ENCODE measurements at regions not wholly inside any gene's neighbourhood (a gene's known extent, or its start where the extent isn't known, plus 50 kb on each side); places are given as distances from the start of the nearest gene placed in this dataset.
"Not testable (repeated sequence)": the region's sequence is repeated elsewhere in the genome, so short reads cannot be mapped to it uniquely, and the experiment has no call there.

DNA sequence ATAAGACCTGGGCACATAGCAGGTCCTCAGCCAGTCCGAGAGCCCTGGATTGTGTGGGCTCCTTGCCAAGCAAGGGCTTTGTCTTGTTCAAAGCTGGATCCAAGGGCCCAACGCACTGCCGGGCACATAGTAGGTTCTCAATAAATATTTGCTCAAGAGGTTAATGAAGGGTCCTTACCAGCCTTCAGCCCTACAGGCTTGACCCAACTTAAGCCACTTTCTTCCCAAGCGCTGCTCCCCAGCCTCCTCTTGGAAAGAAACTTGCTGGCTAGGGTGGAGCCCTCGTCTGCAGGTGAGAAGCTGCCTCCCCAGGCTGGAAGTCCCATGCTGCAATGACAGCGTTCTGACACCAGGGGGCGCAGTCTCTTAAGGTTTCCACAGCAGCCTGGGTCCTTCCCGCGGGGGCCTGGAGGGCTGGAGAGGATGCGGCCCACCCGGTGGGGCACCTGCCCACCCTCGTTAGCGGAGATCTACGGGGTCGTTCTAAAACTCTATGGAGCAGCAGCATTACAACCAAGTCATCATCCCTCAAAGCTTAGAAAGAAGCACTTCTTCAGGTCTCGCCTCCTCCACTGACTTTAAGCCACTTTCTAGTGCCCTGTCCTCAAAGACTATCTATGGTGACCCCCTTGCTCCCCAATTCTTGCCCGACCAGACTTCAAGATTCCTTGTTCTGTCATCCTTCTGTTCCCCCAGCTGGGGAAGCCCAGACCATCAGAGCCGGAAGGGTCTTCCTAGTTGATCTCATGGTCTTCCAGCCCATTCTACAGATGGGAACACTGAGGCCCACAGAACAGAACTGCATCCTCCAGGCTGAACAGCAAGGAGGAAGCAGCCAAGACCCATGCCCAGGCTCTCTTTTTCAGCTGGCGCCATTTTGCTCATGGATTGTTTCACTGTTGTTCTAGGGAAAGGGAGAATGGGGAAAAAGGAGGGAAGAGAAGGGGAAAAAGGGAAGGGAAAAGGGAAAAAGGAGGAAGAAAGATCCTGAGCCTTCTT, 115.4 kb downstream of the LHX2 start:
- peak; percentile 79 for DNase-seq

- no peak for DNase-seq
Observed at GRCh38 chr9:124128568-124129166, 117.1 kb downstream of the LHX2 start.

- no peak for DNase-seq
Observed at GRCh38 chr9:124130277-124131075, 118.9 kb downstream of the LHX2 start.

GRCh38 chr9:124131518-124131917, 120.0 kb downstream of the LHX2 start:
- DNase-seq: not testable (repeated sequence)

- no peak for DNase-seq
Observed at GRCh38 chr9:124132671-124133147, 121.1 kb downstream of the LHX2 start.

DNA sequence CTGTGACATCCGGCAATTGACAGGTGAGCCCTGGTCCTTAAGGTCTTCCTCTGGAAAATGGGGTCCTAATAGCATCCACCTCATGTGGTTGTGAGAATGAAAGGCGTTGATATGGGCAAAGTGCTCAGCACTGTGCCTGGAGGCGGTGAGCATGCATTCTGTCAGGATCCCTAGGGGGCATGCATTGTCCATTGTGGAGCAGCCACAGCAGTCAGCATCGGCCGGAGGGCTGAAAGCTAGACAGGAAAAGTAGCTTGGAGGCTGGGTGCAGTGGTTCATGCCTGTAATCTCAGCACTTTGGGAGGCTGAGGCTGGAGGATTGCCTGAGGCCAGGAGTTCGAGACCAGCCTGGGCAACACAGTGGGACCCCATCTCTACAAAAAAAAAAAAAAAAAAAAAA, 122.2 kb downstream of the LHX2 start:
- DNase-seq: peak; percentile 17

- DNase-seq: no peak
Observed at GRCh38 chr9:124134526-124134925, 123.0 kb downstream of the LHX2 start.

- no peak for DNase-seq
Observed at GRCh38 chr9:124135813-124136365, 121.9 kb upstream of the NEK6 start.

DNA sequence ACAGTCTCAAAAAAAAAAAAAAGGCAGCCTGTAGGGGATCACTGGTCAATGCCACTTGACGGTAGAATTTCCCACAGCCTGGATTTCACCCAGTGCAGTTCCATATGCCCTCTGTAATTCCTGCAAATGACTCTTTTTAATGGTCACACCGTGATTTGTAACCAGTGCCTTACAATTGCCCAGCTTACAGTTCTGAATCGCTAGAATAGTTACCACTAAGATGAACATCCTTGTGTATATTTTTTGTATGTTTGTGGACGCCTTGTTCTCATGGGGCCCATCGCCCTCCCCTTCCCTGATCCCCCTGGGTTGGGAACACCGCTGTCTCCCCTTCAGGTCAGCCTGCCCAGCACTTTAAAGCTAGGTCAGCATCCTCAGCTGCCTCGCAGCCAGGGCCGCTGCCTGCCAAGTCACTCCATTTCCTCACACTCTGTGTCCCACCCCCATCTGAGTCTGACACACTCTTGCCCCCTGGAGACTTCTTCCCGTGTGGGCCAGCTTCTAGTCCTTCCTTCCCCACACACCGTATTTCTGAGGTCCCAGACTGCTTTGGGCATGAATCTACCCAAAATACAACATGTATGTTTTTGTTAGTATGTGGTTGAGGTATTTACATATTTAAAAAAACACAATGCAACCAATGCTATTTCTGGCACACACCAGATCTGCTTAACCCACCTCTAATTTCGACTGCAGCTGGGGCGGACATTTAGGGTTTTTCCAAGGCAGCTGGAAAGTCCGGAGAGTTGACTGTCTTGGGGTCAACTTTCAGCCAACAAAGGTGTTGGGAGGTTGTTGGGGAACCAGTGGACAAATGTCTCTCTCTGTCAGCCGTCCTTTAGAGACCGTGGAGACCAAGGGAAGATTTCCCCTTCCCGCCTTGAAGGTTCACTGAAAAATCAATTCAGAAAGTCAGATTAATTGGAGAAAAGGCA, 120.5 kb upstream of the NEK6 start:
- DNase-seq: no peak

- no peak for DNase-seq
Observed at GRCh38 chr9:124137944-124138335, 119.8 kb upstream of the NEK6 start.

DNA sequence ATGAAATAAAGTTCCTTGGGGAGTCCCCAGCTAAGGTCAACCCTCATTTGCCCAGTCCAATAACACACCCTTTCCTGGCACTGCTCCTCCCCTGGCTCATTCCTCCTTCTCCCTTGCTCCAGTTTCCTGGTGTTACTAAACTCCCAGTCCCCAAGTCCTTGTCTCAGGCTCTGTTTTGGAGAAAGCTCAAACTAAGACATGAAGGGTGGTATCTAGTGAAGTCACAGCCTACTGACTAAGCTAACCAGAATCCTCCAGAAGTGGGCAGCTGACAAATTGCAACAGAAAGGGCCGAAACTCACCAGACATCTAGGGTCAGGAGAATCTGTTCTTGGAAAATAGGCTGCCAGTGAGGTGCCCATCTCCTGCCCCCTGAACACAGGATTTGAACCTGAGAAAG, 118.7 kb upstream of the NEK6 start:
- no peak for DNase-seq

DNA sequence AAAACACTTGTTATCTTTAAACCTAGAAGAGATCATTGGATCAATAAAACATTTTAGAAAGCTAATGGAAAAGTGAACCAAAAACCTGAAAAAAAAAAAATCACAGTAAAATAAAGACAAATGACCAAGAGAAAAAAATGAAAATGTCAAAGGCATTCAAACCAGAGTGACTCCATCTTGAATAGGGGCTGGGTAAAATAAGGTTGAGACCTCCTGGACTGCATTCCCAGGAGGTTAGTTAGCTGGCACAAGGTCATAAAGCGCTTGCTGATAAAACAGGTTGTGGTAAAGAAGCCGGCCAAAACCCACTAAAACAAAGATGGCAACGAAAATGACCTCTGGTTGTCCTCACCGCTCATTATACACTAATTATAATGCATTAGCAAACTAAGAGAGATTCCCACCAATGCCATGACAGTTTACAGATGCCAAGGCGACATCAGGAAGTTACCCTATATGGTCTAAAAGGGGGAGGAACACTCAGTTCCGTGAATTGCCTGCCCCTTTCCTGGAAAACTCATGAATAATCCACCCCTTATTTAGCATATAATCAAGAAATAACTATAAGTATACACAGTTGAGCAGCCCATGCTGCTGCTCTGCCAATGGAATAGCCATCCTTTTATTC, 116.7 kb upstream of the NEK6 start:
- no peak for DNase-seq

DNA sequence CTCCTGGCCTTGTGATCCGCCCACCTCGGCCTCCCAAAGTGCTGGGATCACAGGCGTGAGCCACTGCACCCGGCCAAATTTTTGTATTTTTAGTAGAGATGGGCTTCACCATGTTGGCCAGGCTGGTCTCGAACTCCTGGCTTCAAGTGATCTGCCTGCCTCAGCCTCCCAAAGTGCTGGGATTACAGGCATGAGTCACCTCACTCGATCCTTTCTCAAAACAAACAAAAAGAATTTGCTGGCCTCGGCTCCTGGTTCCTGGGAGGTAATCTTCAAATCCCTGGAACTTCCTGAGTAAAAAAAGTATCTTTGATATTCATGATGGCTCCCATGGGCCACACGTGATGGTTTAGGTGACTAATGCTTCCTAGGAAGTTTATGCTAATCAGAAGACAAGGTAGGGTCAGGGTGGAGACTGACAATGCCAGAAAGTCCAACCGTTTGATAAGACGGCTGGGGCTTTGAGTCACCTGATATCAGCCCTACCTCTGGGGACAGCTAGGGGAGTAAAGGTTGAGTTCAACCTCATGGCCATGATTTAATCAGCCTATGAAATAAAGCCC, 113.1 kb upstream of the NEK6 start:
- not testable (repeated sequence) for DNase-seq

DNA sequence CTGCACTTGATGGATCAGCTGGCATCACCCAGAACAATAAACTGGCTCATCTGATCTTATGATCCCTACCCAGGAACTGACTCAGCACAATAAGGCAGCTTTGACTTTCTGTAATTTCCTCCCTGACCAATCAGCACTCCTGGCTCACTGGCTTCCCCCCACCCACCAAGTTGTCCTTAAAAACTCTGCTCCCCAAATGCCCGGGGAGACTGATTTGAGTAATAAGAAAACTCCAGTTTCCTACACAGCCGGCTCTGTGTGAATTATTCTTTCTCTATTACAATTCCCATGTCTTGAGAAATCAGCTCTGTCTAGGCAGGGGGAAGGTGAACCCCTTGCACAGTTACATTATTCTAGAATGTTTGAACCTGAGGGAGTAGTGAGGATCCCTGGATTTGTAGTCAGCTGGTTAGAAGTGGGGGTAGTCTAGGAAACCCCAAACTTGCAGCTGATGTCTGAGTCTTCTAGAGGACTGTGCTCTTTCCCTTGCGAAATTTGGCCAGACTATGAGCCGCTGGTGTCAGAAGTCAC, 111.7 kb upstream of the NEK6 start:
- no peak for DNase-seq

DNA sequence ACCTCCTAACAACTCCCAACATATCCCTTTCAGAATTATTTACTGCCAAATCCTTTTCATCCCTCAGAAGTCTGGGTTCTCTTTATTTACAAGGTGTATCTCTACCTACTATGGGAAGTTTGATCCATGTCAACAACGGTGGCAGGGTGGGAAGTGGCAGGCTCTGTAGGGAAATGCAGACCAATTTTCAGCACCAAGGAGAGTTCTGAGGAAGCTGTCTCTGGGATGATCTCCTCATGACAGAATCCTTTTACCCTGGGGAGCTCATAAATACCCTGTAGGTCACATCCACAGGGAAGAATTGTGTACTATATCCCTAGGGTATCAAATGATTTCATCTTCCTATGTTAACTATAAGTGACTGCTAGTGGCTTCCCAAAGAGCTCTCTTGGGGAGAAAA, 107.8 kb upstream of the NEK6 start:
- DNase-seq: no peak

DNA sequence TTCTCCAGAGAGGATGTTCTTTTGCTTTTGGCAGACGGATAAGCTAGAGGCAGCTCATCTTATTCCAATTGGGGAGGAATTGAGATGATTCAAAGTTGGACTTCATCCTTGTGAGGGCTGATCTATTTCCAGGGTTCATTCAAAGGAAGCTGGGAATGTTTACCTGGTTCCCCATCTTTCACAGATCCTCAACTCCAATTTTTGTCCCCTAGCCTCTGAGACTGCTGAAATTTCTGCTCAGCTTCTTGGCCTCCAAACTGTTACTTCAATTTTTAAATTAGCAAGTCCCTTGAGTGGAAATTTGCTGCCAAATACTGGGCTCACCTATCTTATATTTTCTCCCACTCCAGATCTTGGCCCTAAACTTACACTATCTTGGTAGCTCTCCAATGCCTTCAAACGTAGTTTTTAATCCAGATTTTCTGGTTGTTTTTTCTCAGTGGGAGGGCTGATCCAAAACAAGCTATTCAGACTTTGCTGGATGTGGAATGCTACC, 93.9 kb upstream of the NEK6 start:
- DNase-seq: no peak

DNA sequence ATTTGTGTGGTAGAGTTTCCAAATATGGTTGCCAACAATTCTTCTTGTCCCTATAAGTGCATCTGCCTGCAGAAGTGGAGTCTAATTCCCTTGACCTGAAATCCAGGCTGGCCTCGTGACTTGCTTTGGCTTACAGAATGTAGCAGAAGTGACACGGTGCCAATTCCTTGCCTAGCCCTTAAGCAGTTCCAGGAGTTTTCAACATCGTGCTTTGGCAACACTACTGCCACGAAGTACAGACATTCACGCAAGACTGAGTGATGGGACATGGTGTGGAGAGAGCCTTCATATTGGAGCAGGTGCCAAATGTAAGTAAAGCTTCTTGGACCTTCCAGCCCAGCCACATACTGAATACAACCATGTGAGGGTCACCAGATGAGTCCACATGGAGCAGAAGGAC, 92.9 kb upstream of the NEK6 start:
- DNase-seq: no peak

DNA sequence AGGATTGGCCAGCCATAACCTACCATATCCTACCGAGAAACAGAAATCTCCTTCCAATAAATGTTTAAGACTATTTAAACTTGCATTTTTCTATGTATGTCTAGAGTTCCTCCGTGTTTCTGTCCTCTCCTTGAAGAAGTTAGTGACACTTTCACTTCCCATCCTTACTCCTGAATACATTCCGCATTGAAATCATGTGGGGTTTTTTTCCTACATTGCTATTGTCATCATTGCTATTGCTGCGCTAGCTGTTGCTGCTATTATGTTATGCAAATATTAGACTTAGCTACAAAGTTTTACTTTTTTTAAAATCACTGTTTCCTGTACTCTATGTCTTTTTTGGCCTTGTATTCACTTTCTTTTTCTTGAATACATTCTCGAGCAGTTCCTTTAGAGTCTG, 83.3 kb upstream of the NEK6 start:
- DNase-seq: no peak

GRCh38 chr9:124177522-124177921, 80.2 kb upstream of the NEK6 start:
- DNase-seq: not testable (repeated sequence)
